Ishikawa (cell line): ENCODE measurements at regions not wholly inside any gene's neighbourhood (a gene's known extent, or its start where the extent isn't known, plus 50 kb on each side); places are given as distances from the start of the nearest gene placed in this dataset.

Source experiments
- CEBPB ChIP-seq: IDR thresholded peaks from 2 replicates; pipeline ENCODE4 v1.6.1; 2012
- CREB1 ChIP-seq: IDR thresholded peaks from 2 replicates; pipeline ENCODE4 v1.6.1; 2012; ENCODE audit warnings: low read depth
- EGR1 ChIP-seq: IDR thresholded peaks from 2 replicates; pipeline ENCODE4 v1.6.1; 2012
- EP300 ChIP-seq: IDR thresholded peaks from 2 replicates; pipeline ENCODE4 v1.6.1; 2012; ENCODE audit warnings: borderline replicate concordance
- FOXM1 ChIP-seq: IDR thresholded peaks from 2 replicates; pipeline ENCODE4 v1.6.1; 2012; ENCODE audit warnings: low read depth, borderline replicate concordance
- NFIC ChIP-seq: IDR thresholded peaks from 2 replicates; pipeline ENCODE4 v1.6.1; 2012
- RAD21 ChIP-seq: IDR thresholded peaks from 2 replicates; pipeline ENCODE4 v1.6.1; 2012; ENCODE audit warnings: low read depth
- TAF1 ChIP-seq: IDR thresholded peaks from 2 replicates; pipeline ENCODE4 v1.6.1; 2012; ENCODE audit warnings: low read depth, mild to moderate bottlenecking
- TCF12 ChIP-seq: IDR thresholded peaks from 2 replicates; pipeline ENCODE4 v1.6.1; 2012; ENCODE audit warnings: low read depth
- TEAD4 ChIP-seq: IDR thresholded peaks from 2 replicates; pipeline ENCODE4 v1.6.1; 2012
- YY1 ChIP-seq: IDR thresholded peaks from 2 replicates; pipeline ENCODE4 v1.6.1; 2012; ENCODE audit warnings: low read depth
- ZBTB7A ChIP-seq: IDR thresholded peaks from 2 replicates; pipeline ENCODE4 v1.6.1; 2012; ENCODE audit warnings: low read depth
- TF ChIP-seq, protein P1 (sequence below): IDR thresholded peaks from 2 replicates; pipeline ENCODE4 v1.6.1; 2012
- TF ChIP-seq, protein P2 (sequence below): IDR thresholded peaks from 2 replicates; pipeline ENCODE4 v1.6.1; 2012
- TF ChIP-seq, protein P3 (sequence below): IDR thresholded peaks from 2 replicates; pipeline ENCODE4 v1.6.1; 2012; ENCODE audit warnings: low read depth, mild to moderate bottlenecking

DNA sequence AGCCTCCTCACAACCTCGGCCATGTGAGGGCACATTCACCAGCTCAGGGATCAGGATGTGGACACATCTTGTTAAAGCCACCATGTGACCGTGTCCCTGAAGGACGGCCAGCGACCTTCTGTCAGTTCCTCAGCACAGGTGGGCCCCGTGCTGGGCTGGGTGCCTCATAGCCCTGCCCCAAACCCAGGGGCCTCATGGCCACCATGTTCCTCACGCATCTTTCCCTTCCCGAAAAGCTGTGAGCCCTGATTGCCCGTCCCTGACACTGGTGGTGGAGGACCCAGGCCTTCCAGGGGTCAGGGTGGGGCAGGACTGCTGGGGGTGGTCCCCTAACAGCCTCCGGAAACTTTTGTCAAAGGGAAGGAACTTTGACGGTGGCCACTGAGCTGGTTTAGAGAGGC is 60.1 kb upstream of the ADRA2C start:
- TF ChIP-seq, protein P1, sequence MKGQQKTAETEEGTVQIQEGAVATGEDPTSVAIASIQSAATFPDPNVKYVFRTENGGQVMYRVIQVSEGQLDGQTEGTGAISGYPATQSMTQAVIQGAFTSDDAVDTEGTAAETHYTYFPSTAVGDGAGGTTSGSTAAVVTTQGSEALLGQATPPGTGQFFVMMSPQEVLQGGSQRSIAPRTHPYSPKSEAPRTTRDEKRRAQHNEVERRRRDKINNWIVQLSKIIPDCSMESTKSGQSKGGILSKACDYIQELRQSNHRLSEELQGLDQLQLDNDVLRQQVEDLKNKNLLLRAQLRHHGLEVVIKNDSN: no peak
- TF ChIP-seq CREB1: no peak
- no peak for TF ChIP-seq FOXM1
- TF ChIP-seq, protein P2, sequence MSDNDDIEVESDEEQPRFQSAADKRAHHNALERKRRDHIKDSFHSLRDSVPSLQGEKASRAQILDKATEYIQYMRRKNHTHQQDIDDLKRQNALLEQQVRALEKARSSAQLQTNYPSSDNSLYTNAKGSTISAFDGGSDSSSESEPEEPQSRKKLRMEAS: no peak
- TF ChIP-seq TCF12: no peak
- no peak for TF ChIP-seq EGR1
- TF ChIP-seq EP300: no peak
- no peak for TF ChIP-seq TEAD4
- TF ChIP-seq, protein P3, sequence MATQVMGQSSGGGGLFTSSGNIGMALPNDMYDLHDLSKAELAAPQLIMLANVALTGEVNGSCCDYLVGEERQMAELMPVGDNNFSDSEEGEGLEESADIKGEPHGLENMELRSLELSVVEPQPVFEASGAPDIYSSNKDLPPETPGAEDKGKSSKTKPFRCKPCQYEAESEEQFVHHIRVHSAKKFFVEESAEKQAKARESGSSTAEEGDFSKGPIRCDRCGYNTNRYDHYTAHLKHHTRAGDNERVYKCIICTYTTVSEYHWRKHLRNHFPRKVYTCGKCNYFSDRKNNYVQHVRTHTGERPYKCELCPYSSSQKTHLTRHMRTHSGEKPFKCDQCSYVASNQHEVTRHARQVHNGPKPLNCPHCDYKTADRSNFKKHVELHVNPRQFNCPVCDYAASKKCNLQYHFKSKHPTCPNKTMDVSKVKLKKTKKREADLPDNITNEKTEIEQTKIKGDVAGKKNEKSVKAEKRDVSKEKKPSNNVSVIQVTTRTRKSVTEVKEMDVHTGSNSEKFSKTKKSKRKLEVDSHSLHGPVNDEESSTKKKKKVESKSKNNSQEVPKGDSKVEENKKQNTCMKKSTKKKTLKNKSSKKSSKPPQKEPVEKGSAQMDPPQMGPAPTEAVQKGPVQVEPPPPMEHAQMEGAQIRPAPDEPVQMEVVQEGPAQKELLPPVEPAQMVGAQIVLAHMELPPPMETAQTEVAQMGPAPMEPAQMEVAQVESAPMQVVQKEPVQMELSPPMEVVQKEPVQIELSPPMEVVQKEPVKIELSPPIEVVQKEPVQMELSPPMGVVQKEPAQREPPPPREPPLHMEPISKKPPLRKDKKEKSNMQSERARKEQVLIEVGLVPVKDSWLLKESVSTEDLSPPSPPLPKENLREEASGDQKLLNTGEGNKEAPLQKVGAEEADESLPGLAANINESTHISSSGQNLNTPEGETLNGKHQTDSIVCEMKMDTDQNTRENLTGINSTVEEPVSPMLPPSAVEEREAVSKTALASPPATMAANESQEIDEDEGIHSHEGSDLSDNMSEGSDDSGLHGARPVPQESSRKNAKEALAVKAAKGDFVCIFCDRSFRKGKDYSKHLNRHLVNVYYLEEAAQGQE: no peak
- no peak for TF ChIP-seq RAD21
- no peak for TF ChIP-seq ZBTB7A
- TF ChIP-seq TAF1: no peak
- no peak for TF ChIP-seq YY1
- no peak for TF ChIP-seq NFIC
- no peak for TF ChIP-seq CEBPB

DNA sequence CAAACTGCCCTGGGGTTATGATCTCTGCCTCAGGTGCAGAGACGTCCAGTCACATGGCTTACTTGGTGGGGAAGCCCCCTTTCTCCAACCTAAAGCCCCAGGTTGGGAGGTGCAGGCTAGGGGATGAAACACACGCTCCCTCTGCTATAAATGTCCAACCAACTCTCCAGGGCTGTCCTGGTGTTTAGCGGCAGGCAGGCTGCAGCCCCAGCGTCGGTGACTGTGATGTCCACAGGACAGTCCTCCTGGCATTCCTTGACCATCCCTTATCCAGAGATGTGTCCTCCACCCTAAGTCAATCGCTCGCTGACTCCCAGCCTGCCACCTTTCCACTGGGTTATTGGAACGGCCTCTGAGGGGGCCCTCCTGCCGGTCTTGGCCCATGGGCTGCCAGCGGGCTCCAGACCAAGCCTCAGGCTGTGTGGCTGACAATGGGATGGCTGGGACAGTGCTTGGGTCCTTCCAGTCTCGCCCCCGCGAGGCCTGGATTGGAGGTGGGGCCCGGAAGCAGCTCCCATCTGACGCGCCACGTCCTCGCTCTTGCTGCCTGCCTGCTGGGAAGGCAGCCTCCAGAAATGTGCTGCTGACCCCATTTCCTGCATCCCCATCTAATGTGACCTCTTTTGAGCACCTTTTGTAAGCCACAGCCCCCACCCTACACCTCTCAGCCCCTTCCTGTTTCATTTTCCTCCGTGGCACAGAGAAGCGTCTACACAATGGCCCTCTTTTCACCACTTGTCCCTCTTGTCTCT is 60.8 kb upstream of the ADRA2C start:
- no peak for TF ChIP-seq YY1
- TF ChIP-seq RAD21: no peak
- TF ChIP-seq, protein P3: no peak
- TF ChIP-seq ZBTB7A: no peak
- no peak for TF ChIP-seq FOXM1
- no peak for TF ChIP-seq CREB1
- no peak for TF ChIP-seq NFIC
- TF ChIP-seq, protein P2: no peak
- TF ChIP-seq TEAD4: no peak
- no peak for TF ChIP-seq EP300
- no peak for TF ChIP-seq EGR1
- no peak for TF ChIP-seq TCF12
- TF ChIP-seq TAF1: no peak
- TF ChIP-seq, protein P1: no peak
- TF ChIP-seq CEBPB: no peak

DNA sequence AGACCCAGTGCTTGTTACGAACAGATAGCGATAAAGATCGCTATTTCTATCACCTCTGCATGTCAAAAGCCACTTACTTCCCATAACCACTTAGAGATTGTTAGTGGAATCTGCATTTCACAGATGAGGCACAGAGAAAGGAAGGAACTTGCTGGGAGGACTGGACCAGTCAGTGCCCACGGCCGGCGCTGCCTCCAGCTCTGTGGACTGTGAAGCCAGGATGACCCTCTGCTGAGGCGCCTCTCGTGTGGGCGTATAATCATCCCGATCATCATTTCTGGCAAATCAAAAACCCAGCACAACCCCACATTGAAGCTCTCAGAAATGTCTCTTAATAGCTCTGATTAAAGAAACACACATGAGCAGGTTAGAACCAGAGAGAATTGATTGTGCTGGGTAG is 61.5 kb upstream of the ADRA2C start:
- TF ChIP-seq, protein P1: no peak
- TF ChIP-seq YY1: no peak
- TF ChIP-seq EP300: no peak
- no peak for TF ChIP-seq RAD21
- TF ChIP-seq CREB1: no peak
- TF ChIP-seq EGR1: no peak
- TF ChIP-seq, protein P2: no peak
- TF ChIP-seq, protein P3: no peak
- no peak for TF ChIP-seq TEAD4
- no peak for TF ChIP-seq TCF12
- TF ChIP-seq FOXM1: no peak
- no peak for TF ChIP-seq TAF1
- TF ChIP-seq NFIC: no peak
- no peak for TF ChIP-seq ZBTB7A
- TF ChIP-seq CEBPB: no peak
